GM21390 (cell line): ENCODE measurements at regions not wholly inside any gene's neighbourhood (a gene's known extent, or its start where the extent isn't known, plus 50 kb on each side); places are given as distances from the start of the nearest gene placed in this dataset.

Experiments
- ATAC-seq: cut with Tn5 transposase; IDR thresholded peaks from one replicate; pipeline ENCODE4 v1.9.1; 2021; ENCODE audit not compliant: unreplicated experiment

DNA sequence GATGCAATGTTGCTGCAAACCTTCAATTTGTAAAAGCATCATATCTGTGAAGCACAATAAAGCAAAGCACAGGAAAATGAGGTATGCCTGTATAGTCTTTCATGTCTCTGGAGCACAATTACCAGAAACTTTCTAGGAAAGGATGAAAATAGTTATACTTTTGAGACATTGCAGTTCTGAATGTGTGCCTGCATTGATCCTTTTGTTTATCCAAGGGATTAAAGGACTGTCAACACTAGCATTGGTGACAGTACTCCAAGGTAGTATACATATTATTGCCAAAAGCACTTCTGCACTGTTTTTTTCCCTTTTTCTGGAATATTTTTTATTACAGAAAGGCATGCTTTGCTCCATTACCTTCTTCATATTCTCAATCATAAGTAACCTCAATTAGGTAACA is 476.0 kb downstream of the GABRG1 start:
- ATAC-seq: no peak

DNA sequence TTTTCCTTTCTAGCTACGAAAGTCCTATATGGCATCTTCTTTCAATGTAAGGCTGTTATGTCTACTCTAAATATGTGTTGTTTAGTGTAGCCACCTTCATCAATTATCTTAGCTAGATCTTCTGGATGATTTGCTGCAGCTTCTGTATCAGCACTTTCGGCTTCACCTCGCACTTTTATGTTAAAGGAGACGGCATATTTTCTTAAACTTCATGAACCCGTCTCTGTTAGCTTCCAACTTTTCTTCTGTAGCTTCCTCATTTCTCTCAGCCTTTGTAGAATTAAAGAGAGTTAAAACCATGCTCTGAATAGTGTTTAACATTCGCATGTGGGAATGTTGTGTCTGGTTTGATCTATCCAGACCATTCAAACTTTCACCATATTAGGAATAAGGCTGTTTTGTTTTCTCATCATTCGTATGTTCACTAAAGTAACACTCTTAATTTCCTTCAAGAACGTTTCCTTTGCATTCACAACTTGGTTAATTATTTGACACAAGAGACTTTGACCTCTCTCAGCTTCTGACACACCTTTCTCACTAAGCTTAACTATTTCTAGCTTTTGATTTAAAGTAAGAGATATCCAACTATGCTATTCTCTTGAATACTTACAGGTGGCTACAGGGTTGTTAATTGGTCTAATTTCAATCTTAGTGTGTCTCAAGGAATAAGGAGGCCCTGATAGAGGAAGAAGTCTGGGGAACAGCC is 476.8 kb downstream of the GABRG1 start:
- no peak for ATAC-seq

DNA sequence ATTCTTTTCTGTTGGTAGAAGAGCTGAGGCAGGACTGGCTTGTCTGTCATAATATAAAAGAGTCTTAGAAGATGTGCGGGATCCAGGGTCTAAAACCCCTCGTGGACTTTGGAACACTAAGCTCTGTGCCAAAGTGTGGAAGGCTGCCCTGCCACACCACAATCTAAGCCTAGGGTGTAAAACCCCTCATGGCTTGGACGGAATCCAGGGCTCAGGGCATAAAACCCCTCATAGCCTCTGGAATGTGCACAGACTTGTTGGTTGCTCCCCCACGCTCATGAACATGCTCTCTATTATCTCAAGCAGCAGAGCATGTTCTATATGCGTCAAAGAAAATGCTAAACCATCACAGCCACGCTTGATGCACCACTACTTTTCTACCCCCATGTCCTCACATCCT is 483.6 kb downstream of the GABRG1 start:
- ATAC-seq: no peak

DNA sequence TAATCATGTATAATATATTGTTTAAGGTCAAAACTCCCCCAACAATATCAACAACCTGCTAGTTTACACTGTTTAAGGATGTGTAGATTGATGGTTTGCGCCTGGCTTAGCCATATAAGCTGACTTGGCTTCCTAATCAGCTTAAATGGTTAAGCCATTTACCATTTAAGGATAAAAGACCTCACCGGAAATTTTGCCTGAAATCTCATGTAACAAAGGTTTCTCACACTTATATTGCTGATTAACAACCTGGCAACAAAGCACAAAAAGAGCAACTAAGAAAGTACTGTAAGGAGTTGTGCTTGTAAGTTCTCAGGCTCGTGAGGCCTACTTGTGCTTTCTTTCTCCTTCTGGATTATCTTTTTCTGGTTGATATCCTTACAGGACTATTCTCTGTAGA is 485.2 kb downstream of the GABRG1 start:
- no peak for ATAC-seq

DNA sequence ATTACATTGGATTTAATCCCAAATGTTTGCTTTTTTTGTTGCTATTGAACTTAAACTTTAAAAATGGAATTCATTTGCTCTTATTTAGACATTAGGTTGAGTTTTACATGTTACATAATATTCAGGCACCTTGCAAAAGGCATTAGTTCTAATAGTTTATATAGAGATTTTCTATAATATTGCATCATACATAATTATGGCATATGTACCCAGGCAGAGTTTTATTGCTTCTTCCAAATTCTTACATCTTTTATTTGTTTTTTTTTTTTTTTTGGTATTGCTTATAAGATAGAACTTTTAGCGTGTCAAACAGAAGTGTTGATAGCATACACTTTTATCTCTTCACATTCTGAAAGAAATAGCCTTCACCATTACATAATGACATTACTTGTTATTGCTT is 487.7 kb downstream of the GABRG1 start:
- ATAC-seq: no peak

DNA sequence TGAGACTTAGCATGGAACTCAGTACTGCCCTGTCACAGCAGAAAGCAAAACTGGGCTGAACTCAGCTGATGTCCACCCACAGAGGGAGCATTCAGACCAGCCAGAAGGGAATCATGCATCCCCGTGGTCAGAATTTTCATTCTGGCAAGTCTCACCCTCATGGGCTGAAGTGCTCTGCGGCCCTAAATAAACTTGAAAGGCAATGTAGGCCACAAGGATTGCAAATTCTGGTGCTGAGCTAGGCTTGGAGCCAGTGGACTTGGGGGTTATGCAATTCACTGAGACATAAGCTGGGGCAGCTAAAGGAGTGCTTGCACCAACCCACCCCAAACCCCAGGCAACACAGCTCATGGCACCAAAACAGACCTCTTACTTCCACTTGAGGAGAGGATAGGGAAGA is 494.1 kb downstream of the GABRG1 start:
- no peak for ATAC-seq

DNA sequence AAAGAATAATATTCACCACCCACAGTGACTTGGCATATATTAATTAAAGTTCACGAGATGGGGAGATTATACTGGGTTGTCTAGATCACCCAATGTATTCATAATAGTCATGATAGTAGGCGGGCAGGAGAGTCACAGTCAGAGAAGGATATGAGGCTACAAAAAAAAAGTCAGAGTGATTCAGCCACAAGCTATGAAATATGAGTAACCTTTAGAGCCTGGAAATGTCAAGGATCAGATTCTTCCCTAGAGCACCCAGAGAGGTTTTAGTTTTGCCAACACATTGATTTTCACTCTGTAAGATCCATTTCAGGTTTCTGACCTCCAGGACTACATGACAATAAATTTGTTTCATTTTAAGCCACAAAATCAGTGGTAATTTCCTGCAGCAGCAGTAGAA is 501.9 kb downstream of the GABRG1 start:
- no peak for ATAC-seq

DNA sequence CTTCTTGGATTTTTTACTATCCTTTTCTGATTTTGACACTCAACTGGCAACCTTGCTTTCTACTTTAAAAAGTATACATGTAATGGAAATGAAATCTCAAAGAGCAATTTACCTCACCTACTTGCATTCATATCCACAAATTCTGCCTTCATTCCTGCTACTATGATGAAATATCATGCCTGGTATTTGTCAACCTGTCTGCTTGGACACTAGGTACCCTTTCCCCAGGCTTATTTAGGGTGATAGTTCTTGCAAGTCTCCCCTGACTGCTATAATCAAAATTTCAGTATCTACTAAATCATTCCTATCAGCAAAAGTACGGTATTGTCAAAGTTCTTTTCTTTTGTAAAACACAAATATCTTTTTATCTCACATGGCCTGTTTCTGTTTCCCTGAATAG is 503.0 kb downstream of the GABRG1 start:
- ATAC-seq: no peak

DNA sequence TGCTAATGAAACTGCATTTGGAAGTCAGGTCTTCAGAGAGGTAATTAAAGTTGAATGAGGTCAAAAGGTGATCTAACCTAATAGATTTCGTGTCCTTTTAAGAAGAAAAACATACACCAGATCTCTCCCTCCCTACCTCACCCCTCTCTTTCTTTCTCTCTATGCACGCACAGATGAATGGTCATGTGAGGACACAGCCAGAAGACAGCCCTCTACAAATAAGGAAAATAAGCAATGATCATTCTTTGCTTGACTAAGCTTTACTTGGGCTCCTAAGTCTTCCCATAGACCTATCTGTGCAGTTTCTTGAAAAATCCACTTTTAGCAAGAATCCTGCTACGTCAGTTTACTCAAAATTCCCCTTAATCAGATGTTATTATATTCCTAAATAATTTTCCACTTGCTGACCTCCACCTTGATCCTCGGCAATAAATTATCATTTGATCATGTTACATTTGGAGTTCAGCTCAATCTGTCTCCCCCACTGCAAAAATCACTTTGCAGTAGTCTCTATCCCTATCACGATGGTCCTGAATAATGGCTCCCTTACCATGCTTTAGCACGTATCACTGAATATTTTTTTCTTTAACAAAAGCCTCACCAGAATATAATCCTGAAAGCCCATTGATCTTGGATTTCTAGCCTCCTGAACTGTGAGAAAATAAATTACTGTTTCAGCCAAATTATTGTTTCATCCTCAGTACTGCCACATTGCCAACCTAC is 527.3 kb downstream of the GABRG1 start:
- ATAC-seq: no peak

DNA sequence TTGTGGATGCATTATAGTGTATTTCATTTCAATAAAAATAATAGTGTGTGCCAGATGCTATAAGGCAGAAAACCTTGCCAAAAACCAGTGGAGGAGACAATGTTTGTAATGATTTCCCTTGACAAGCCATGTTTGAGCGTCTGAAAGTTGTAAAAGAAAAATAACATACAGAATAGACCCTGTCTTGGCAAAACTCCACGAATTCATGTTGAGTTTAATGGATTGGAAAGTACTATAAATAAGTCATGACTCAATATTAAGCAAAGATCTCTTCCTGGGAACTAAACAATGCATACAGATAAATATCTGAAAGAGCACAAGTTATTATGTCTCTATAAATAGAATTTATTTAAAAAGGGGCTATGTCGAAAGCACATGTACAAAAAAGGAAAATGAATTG is 543.5 kb downstream of the GABRG1 start:
- ATAC-seq: no peak

DNA sequence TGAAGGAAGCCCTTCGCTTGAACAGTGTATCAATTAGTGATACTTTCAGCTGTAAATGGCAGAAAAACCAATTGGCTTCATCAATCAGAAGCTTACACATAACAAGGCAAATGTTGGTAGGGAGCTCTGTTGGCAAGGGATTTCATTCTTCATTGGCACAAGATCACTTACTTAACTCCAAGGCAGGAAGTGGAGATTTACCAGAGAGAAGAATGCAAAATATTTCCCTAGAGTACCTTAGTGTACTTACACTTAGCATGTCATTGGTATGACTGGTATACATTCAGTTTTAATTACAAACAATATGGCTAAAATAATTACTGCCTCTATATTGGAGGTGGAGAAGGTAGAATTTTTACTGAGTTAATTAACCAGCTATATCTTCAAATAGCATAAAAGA is 545.0 kb downstream of the GABRG1 start:
- ATAC-seq: no peak

DNA sequence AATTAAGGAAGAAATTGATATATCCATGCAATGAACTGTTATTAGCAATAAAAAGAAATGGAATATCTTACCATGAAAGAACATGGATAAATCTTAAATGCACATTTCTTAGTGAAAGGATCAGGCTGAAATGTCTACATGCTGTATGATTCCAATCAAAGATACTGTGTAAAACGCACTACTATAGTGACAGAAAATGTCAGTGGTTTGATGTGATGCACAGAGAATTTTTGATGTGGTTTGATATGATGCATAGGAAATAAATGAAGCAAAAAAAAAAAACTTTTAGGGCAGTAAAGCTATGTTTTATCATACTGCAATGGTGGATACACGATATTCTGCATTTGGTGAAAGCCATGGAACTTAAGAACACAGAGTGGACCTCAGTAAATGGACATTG is 547.6 kb downstream of the GABRG1 start:
- ATAC-seq: no peak

DNA sequence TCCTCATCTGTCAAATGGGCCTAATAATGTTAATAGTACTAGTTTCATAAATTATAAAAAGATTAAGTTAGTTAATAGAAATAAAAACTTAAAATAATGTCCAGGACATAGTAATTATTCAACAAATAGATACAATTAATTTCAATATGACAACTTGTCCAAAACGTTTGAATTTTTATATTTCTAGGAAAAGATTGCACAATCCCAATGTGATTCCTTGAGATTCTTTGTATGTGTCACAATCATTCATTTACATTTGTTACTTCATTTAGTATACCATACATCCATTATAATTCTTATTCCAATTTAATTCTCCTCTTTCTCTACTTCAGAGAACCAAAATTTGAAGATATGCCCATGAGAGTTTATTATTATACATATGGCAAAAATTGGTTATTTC is 554.2 kb downstream of the GABRG1 start:
- no peak for ATAC-seq

DNA sequence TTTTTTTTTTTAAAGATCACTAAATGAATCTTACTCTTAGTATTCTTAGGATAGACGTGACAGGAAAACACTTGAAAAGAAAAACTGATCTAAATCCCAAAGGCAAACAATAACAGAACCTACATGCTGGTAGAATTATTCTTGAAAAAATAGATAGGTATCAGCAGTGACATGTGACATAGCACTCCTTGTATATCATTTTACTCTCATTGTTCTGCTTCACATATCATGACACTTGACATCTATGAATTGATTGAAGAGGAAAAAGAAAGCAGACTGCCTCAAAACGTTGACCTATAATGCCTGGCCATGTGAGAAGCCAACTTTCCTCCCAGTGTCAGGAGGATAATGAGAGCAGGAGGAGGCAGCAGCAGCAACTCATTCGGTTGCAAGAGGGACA is 555.2 kb downstream of the GABRG1 start:
- ATAC-seq: no peak

DNA sequence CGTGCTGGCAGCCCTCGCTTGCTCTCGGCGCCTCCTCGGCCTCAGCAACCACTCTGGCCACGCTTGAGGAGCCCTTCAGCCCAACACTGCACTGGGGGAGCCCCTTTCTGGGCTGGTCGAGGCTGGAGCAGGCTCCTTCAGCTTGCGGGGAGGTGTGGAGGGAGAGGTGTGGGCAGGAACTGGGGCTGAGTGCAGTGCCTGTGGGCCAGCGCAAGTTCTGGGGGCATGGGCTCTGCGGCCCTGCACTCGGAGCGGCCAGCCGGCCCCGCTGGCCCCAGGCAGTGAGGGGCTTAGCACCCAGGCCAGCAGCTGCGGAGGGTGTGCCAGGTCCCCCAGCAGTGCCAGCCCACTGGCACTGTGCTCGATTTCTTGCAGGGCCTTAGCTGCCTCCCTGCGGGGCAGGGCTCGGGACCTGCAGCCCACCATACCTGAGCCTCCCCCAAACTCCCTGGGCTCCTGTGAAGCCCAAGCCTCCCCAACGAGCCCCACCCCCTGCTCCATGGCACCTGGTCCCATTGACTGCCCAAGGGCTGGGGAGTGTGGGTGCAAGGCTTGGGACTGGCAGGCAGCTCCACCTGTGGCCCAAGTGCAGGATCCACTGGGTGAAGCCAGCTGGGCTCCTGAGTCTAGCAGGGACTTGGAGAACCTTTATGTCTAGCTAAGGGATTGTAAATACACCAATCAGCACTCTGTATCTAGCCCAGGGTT is 556.8 kb downstream of the GABRG1 start:
- ATAC-seq: no peak

DNA sequence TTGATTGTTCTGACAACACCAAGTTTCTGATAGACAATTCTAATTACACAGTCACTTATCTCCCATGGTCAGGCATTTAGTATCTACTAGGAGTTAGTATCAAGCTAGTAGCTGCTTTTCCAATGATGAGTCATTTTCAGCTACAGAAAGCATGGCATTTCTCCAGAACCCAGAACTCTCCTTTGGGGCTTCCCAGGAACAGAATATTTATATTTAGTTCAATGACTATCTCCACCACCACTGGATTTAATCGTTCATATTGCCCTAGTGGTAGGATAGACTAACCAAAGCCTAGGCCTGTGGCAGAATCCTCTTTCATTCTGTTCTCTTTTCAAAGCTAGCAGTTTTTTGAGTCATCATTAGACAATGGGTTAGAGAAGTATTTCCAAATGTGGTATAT is 569.4 kb downstream of the GABRG1 start:
- no peak for ATAC-seq

DNA sequence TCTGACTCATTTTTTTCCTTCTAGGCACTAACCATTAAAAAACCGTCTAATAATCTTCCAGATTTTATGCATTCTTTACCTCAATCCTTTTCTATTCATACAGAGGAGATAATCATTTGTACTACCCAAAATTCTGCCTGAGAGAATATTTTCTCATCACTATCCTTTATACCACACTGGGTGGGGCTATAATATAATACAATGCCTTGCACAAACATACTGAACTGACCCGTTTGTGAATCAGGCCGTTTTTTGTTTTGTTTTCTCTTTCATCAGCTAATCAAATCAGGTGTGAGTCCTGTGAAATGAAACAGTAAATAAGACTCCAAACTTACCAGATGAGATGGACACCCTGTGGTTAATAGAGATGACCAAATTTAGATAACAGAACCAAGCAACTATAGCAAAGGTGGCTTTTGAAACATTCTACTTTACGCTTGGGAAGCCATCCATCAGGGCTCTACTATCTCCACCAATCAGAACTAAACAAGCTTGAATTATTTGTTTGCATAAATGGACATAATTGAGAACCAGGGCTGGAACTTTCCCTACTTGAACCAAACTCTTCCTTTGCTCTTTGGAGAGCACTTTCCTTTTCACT is 573.0 kb downstream of the GABRG1 start:
- no peak for ATAC-seq

DNA sequence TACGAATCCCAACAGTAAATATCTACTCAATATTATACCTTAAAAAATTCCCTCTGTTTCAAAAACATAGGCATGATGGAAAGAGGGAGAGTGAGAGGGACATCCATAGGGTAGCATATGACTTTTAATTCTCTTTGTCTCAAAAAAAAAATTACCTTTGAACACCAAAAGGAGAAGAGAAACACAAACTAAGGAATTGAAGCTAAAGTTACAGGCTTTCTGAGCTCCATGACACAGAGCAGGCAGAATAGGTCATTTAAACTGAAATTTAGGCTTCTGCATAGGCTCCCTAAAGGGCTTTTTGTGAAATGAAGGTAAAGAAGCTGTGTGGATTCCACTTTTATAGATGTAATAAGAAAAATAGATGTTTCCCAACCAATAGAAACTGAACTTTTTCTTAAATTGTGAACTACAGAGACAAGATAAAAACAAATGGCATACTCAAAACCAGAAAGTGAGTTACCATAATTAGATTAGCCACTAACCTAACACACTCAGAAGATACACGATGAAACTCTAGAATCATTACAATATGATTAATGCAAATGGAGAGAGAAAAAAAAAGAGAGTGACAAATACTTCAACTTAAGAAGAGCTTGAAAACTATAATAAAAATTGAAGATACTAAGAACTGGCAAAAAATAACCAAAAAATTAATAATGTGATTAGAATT is 584.6 kb downstream of the GABRG1 start:
- peak; percentile 58 for ATAC-seq

DNA sequence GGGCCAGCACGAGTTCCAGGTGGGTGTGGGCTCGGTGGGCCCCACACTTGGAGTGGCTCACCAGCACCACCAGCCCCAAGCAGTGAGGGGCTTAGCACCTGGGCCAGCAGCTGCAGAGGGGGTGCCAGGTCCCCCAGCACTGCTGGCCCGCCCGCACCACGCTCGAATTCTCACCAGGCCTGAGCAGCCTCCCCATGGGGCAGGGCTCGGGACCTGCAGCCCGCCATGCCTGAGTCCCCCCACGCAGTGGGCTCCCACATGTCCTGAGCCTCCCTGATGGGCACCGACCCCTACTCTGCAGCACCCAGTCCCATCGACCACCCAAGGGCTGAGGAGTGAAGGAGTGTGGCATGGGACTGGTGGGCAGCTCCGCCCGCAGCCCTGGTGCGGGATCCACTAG is 593.4 kb downstream of the GABRG1 start:
- no peak for ATAC-seq

DNA sequence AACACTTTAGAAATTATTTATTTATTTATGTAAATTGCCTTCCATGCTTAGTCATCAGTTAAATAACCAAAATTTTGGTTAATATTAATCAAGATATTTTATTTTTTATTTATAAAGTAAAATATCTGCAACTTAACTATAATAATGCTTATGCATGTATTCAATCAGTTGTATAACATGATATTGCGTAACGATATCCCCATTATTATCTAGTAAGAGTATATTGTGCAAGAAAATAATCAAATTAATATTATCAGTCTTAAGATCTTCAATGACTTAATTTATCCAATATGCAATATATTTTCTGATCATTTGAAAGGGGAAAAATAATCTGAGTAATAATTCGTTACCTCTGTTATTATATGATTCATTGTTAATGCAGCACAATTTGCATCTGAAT is 596.7 kb downstream of the GABRG1 start:
- ATAC-seq: no peak

DNA sequence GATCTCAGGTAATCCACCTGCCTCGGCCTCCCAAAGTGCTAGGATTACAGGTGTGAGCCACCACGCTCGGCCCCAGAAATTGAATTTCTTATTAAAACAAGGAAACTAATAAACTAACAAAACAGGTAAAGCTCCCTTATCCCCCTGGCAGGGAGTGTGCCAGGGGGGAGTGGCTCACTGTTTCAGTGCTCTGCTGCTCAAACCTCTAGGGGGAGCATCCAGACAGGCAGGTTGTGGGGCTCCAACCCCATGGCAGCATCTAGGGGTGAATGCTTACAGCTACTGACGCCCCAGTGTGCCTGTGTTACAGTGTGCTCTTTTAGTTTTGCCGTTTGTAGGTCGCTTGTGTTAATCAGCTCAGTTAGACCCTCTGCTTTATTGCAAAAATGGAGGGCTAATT is 605.0 kb downstream of the GABRG1 start:
- no peak for ATAC-seq
